ENCODE measurements at regions not wholly inside any gene's neighbourhood (a gene's known extent, or its start where the extent isn't known, plus 50 kb on each side); places are given as distances from the start of the nearest gene placed in this dataset.
"Not testable (repeated sequence)": the region's sequence is repeated elsewhere in the genome, so short reads cannot be mapped to it uniquely, and the experiment has no call there.

GRCh38 chr18:1149709-1150108 is 245.0 kb downstream of the ADCYAP1 start:
- DNase-seq: no peak

- DNase-seq: no peak
Observed at GRCh38 chr18:1150344-1150743, 245.7 kb downstream of the ADCYAP1 start.

GRCh38 chr18:1152958-1153357 is 248.3 kb downstream of the ADCYAP1 start:
- not testable (repeated sequence) for DNase-seq

- DNase-seq: no peak
Observed at GRCh38 chr18:1173593-1173992, 268.9 kb downstream of the ADCYAP1 start.

- DNase-seq: no peak
Observed at GRCh38 chr18:1177232-1177631, 272.6 kb downstream of the ADCYAP1 start.

- no peak for DNase-seq
Observed at GRCh38 chr18:1191341-1191740, 286.7 kb downstream of the ADCYAP1 start.

- DNase-seq: no peak
Observed at GRCh38 chr18:1213126-1213525, 308.5 kb downstream of the ADCYAP1 start.

- no peak for DNase-seq
Observed at GRCh38 chr18:1222880-1223279, 318.2 kb downstream of the ADCYAP1 start.

- no peak for DNase-seq
Observed at GRCh38 chr18:1227025-1227424, 322.4 kb downstream of the ADCYAP1 start.

- DNase-seq: no peak
Observed at GRCh38 chr18:1229634-1230033, 325.0 kb downstream of the ADCYAP1 start.

GRCh38 chr18:1232867-1233266 is 328.2 kb downstream of the ADCYAP1 start:
- DNase-seq: no peak

GRCh38 chr18:1240701-1241100 is 336.0 kb downstream of the ADCYAP1 start:
- no peak for DNase-seq

- no peak for DNase-seq
Observed at GRCh38 chr18:1244397-1245122, 339.9 kb downstream of the ADCYAP1 start.

- no peak for DNase-seq
Observed at GRCh38 chr18:1246827-1247226, 342.2 kb downstream of the ADCYAP1 start.

- no peak for DNase-seq
Observed at GRCh38 chr18:1252534-1252933, 347.9 kb downstream of the ADCYAP1 start.

- no peak for DNase-seq
Observed at GRCh38 chr18:1252936-1253335, 348.3 kb downstream of the ADCYAP1 start.

- no peak for DNase-seq
Observed at GRCh38 chr18:1253827-1254226, 349.2 kb downstream of the ADCYAP1 start.

GRCh38 chr18:1261054-1261453 is 356.4 kb downstream of the ADCYAP1 start:
- no peak for DNase-seq

GRCh38 chr18:1267021-1267420 is 362.4 kb downstream of the ADCYAP1 start:
- DNase-seq: no peak

- DNase-seq: no peak
Observed at GRCh38 chr18:1270081-1270480, 365.4 kb downstream of the ADCYAP1 start.

GRCh38 chr18:1273469-1273868 is 368.8 kb downstream of the ADCYAP1 start:
- DNase-seq: no peak

GRCh38 chr18:1292167-1292566 is 387.5 kb downstream of the ADCYAP1 start:
- DNase-seq: no peak

GRCh38 chr18:1294229-1294628 is 389.6 kb downstream of the ADCYAP1 start:
- no peak for DNase-seq

- DNase-seq: no peak
Observed at GRCh38 chr18:1296237-1296636, 391.6 kb downstream of the ADCYAP1 start.

- DNase-seq: no peak
Observed at GRCh38 chr18:1302861-1303260, 398.2 kb downstream of the ADCYAP1 start.
